HG02798 (cell line): ENCODE measurements at regions not wholly inside any gene's neighbourhood (a gene's known extent, or its start where the extent isn't known, plus 50 kb on each side); places are given as distances from the start of the nearest gene placed in this dataset.

Experiments
- ATAC-seq: cut with Tn5 transposase; IDR thresholded peaks from one replicate; pipeline ENCODE4 v1.9.1; 2021; ENCODE audit warnings: mild to moderate bottlenecking; ENCODE audit not compliant: unreplicated experiment, poor library complexity

DNA sequence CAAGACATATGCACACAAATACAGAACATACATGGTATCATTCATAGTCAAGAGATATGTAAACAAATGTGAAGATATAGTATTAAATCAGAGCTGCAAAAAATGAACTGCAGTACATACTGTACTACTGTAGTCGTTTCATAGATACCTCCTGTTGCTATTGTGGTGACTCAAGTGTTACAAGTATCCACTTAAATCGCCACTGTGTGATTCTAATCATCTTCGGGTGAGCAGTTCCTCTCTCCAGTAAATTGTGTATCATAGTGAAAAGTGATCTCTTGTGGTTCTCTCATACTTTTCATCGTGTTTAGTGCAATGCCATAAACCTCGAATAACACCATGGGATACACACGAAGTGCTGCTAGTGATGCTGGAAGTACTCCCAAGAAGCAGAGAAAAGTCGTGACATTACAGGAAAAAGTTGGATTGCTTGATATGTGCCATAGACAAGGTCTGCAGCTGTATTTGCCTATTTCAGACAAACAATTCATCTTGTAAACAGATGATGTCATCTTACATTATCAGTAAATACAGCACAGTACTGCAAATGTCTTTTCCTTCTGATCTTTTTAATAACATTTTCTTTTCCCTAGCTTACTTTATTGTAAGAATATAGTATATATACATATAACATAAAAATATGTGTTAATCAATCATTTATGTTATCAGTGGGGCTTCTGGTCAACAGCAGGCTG lies 222.2 kb downstream of the BCL11A start:
- ATAC-seq: no peak

DNA sequence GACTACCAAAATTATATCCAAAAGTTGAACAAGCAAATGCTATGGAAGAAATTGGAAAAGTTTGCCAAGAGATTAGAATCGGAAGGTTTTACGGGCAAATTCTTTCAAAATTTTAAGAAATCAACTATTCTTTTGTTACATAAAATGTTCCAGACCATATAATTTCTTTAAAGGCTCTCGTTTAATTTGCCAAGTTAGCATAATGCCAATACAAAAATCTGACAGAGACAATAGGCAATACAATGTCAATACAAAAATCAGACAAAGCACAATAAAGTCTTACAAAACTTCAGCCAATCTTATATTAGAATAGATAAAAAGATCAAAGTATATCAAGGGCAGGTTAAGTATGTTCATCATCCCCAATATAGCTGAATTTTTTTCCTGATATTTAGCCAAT lies 224.2 kb downstream of the BCL11A start:
- no peak for ATAC-seq

GRCh38 chr2:60324536-60324935 lies 228.9 kb downstream of the BCL11A start:
- ATAC-seq: no peak

DNA sequence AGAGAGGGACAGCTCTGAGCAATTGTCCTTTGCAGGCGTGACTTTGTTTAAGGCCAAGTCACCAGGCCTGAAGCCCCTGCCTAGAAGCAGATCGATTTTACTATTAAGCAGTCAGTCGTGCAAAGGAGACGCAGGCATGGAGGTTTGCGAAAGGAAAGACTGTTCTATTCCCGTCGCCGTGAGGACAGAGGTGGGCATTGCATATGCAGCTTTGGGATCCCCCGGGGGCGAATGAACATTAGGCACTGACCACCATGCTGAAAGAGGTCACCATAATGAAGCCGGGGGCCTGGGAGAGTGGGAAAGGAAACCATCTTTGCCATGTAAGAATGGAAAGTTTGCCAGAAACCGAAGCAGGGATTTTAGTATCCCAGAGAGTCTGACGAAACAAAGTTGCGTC lies 231.6 kb downstream of the BCL11A start:
- no peak for ATAC-seq

- ATAC-seq: no peak
These were observed 232.7 kb downstream of the BCL11A start for GRCh38 chr2:60320724-60321123.

- no peak for ATAC-seq
These were observed 234.4 kb downstream of the BCL11A start for GRCh38 chr2:60319031-60319547.

- no peak for ATAC-seq
These were observed 234.9 kb downstream of the BCL11A start for GRCh38 chr2:60318544-60318943.

GRCh38 chr2:60317844-60318243 lies 235.6 kb downstream of the BCL11A start:
- peak; percentile 83 for ATAC-seq

DNA sequence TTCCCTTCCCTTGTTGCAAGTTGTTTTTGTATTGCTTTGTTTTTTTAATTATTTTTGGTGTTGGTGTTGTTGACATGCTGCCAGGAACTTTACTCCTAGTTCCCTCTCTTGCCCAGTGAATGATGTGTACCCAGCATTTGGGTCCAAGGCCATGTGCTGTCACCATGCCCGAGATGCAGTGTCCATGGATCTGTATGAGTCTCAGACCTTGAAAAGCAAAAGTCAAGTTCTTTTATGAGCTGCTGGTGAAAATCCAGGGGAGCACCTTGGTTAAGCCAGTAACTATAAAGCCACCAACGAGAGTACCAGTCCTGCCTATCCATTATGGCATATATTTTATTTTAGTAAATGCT lies 236.4 kb downstream of the BCL11A start:
- no peak for ATAC-seq

GRCh38 chr2:60316381-60317033 lies 236.9 kb downstream of the BCL11A start:
- ATAC-seq: no peak

GRCh38 chr2:60313470-60314172 lies 239.8 kb downstream of the BCL11A start:
- peak; percentile 25 for ATAC-seq

DNA sequence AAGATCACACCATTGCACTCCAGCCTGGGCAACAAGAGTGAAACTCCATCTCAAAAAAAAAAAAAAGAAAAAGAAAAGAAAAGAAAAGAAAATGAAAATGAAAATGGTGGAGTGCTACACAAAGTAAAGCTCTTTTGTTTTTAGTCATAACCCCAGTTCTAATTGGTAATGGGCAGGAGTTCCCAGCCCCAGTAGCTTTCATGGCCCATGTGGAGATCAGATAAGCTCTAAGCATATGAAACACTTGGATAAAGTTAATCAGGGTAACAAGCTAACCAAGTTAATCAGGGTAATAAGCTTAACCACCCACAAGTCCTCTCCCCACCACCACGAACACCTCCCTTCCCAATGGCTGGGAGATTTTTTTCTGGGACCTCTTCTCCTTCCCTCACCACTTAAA lies 240.8 kb downstream of the BCL11A start:
- peak; percentile 78 for ATAC-seq

- ATAC-seq: peak; percentile 35
These were observed 241.9 kb downstream of the BCL11A start for GRCh38 chr2:60311524-60311923.

DNA sequence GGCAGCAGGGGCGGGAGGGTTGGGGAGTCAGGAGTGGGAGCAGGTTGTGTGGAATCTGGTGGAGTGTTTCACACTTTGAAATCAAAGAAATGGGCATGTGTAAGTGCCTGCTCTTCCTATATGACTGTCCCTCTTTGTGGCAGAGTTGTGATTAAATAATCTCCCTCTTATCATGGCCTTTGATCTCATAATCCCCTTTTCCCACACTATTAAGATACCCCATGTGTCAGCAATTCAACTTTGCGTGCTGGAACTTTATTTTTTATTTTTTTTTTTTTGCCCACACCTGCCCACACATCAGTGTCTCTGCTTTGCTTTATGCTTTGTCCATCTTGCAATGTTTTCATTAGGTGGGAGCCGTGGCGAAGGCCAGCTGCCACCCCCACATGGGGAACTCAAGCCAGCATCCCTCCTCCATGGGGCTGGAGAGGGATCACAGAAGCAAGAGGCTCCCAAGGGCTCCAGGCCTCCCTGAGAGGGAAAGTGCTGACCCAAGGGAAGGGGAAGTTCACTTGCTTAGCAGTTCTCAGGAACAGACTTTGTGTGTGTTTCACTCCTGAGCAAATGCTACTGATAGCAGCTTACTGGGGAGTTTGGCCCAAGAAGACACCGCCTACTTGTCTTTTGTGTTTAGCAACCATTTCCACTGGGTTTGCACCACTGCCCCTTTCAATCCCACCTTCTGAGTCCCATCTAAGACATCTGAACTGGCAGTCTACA lies 243.4 kb downstream of the BCL11A start:
- ATAC-seq: no peak

DNA sequence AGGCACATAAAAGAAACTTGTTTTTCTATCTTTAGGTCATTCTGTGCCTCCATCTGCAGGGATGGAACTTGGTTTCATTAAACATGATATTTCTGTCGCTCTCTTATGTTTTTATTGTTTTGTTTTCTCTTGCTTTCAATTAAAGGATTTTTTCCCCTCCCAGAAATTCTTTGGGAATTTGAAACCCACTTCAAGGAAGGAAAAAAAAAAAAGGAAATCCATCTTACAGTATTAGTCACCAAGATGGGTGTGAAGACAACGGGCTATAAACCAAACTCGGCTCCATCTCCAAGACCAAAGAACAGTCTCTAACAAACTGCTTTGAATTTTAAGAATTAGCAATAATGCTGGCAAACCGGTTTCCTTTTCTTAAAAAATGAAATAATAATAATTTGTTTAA lies 244.1 kb downstream of the BCL11A start:
- no peak for ATAC-seq

DNA sequence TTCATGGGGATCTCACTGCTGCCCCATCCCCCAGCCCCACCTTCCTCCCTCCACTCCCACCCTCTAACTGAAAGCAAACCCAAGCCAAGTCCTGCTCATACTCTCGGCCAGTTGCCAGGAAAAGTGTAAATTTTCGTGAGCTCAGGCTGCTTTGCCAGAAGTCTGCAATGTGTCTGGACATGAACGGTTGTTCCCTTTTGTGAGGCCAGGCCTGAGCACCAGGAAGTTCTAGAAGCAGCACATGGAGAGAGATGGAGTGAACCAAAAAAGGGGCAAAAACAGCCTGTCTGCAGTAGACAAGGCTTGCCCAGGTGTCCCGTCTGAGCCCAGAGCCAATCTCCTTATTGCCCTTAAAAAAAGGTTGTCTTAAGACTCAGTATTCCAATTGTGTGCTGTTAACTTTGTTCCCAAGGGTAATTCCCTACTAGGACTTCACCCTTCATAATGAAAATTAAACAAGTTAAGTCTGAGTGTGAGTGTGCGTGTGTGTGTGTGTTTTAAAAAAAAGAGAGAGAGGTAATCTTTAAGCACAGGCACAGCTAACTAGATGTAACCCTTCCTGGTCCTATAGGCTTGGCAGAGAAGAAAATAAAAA lies 247.1 kb downstream of the BCL11A start:
- no peak for ATAC-seq

DNA sequence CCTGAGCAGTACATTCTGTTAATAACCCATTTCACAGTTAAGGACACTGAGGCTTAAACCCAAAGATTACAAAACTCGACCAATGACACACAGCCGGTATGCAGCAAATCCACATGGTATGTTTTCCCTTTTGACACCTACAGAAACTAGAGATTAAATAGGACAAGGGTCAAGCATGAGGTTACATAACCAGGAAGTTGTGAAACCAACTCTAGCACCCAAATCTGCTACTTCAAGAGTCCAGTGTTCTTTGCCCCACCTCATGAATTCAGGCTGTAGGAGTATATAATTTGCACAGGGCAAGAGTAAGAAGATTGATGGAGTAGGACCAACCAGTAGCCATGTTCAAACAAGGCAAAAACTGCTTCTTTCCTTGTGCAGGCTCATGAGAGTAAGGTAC lies 249.8 kb downstream of the BCL11A start:
- ATAC-seq: no peak

GRCh38 chr2:60302377-60303126 lies 250.9 kb downstream of the BCL11A start:
- no peak for ATAC-seq

GRCh38 chr2:60301726-60302125 lies 251.7 kb downstream of the BCL11A start:
- ATAC-seq: no peak

DNA sequence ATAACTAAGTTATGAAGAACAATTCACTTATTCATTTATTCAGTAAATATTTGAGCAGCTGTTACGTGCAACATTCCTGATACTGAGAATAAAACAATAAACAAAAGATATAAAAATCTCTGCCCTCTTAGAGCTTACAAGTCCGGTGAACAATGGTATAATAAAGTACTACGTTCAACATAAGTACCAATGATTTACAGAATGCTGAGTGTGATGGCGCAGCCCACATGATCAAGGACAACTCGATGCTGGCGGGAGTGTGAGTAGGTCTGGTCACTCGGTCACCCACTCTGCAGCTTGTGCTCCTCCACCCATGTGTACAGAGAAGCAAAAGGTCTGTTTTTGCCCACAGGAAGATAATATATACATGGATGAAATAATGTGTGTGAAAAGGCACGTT lies 254.3 kb downstream of the BCL11A start:
- ATAC-seq: no peak
